Mammary epithelial cell (primary cell): ENCODE measurements at regions not wholly inside any gene's neighbourhood (a gene's known extent, or its start where the extent isn't known, plus 50 kb on each side); places are given as distances from the start of the nearest gene placed in this dataset.

Source experiments
- CTCF ChIP-seq, 2 donors: IDR thresholded peaks in 1 of 2; conservative IDR thresholded peaks in 1 of 2; 2 replicates each; pipeline ENCODE4 v1.5.1; 2011 to 2012; ENCODE audit warnings: inconsistent platforms in 2 of 2, low read length in 2 of 2, mild to moderate bottlenecking in 2 of 2, control low read depth in 1 of 2, low read depth in 1 of 2; ENCODE audit not compliant: insufficient read depth in 1 of 2; ENCODE audit errors: extremely low read depth in 1 of 2
- EZH2 ChIP-seq: IDR thresholded peaks from 2 replicates; pipeline ENCODE4 v1.6.1; 2012; ENCODE audit warnings: low read length, inconsistent platforms, borderline replicate concordance

GRCh38 chr2:156891609-156892008, 365.9 kb upstream of the GALNT5 start:
- TF ChIP-seq CTCF (conservative IDR thresholded peaks at IDR 0.05 in 1 of 2, IDR thresholded peaks at IDR 0.05 in 1 of 2; ENCODE audit: extremely low read depth in 1 of 2, insufficient read depth in 1 of 2, low read depth in 1 of 2, low read length in 2 of 2) = no peak
- TF ChIP-seq EZH2 = no peak
